HG03354 (cell line): ENCODE measurements at regions not wholly inside any gene's neighbourhood (a gene's known extent, or its start where the extent isn't known, plus 50 kb on each side); places are given as distances from the start of the nearest gene placed in this dataset.
A peak's percentile ranks its signal among the peaks of the same experiment; 100 is the strongest.
"Not testable (repeated sequence)": the region's sequence is repeated elsewhere in the genome, so short reads cannot be mapped to it uniquely, and the experiment has no call there.

ENCODE experiments used
- ATAC-seq: cut with Tn5 transposase; IDR thresholded peaks from one replicate; pipeline ENCODE4 v1.9.1; 2021; ENCODE audit warnings: mild to moderate bottlenecking; ENCODE audit not compliant: unreplicated experiment, poor library complexity, severe bottlenecking

- no peak for ATAC-seq
Measured at GRCh38 chr6:113184736-113185135, 672.4 kb upstream of the MARCKS start.

- ATAC-seq = no peak
Measured at GRCh38 chr6:113185299-113185698, 671.8 kb upstream of the MARCKS start.

- no peak for ATAC-seq
Measured at GRCh38 chr6:113187661-113188060, 669.5 kb upstream of the MARCKS start.

GRCh38 chr6:113188962-113189361, 668.2 kb upstream of the MARCKS start:
- ATAC-seq = no peak

GRCh38 chr6:113190170-113190569, 667.0 kb upstream of the MARCKS start:
- ATAC-seq = no peak

- no peak for ATAC-seq
Measured at GRCh38 chr6:113194090-113194489, 663.1 kb upstream of the MARCKS start.

GRCh38 chr6:113202852-113203714, 654.1 kb upstream of the MARCKS start:
- ATAC-seq = no peak

- no peak for ATAC-seq
Measured at GRCh38 chr6:113203715-113204110, 653.4 kb upstream of the MARCKS start.

- ATAC-seq = no peak
Measured at GRCh38 chr6:113205553-113205952, 651.6 kb upstream of the MARCKS start.

GRCh38 chr6:113208726-113209125, 648.4 kb upstream of the MARCKS start:
- ATAC-seq = no peak

- ATAC-seq = no peak
Measured at GRCh38 chr6:113209315-113209714, 647.8 kb upstream of the MARCKS start.

- no peak for ATAC-seq
Measured at GRCh38 chr6:113211170-113211569, 646.0 kb upstream of the MARCKS start.

- ATAC-seq = peak; percentile 48
Measured at GRCh38 chr6:113219783-113220182, 637.4 kb upstream of the MARCKS start.

- ATAC-seq = no peak
Measured at GRCh38 chr6:113220832-113221231, 636.3 kb upstream of the MARCKS start.

- no peak for ATAC-seq
Measured at GRCh38 chr6:113221850-113222249, 635.3 kb upstream of the MARCKS start.

GRCh38 chr6:113246186-113246585, 611.0 kb upstream of the MARCKS start:
- ATAC-seq = no peak

- no peak for ATAC-seq
Measured at GRCh38 chr6:113248532-113248931, 608.6 kb upstream of the MARCKS start.

GRCh38 chr6:113254194-113254593, 603.0 kb upstream of the MARCKS start:
- not testable (repeated sequence) for ATAC-seq

- ATAC-seq = no peak
Measured at GRCh38 chr6:113258771-113259170, 598.4 kb upstream of the MARCKS start.

- ATAC-seq = no peak
Measured at GRCh38 chr6:113271437-113271836, 585.7 kb upstream of the MARCKS start.

GRCh38 chr6:113276601-113277000, 580.5 kb upstream of the MARCKS start:
- ATAC-seq = no peak

- ATAC-seq = no peak
Measured at GRCh38 chr6:113277111-113277510, 580.0 kb upstream of the MARCKS start.
